ENCODE measurements at regions not wholly inside any gene's neighbourhood (a gene's known extent, or its start where the extent isn't known, plus 50 kb on each side); places are given as distances from the start of the nearest gene placed in this dataset.

DNA sequence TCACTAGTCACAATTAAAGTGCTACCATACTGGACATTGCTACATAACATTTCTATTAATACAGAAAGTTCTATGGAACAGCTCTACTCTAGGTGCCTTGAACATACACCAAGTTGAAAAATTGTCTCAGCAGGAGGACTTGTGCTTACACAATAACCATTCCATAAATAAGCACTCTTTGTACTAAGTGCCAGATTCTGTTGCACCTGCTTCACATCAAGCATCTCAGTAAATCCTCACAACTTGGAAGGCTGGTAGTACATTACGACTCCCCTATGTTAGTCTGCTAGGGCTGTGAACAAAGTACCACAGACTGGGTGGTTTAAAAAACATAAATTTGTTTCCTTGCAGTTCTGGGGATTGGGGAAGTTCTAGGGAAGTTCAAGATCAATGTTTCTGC lies 296.9 kb upstream of the NCKAP5 start:
- TF ChIP-seq, protein P1, sequence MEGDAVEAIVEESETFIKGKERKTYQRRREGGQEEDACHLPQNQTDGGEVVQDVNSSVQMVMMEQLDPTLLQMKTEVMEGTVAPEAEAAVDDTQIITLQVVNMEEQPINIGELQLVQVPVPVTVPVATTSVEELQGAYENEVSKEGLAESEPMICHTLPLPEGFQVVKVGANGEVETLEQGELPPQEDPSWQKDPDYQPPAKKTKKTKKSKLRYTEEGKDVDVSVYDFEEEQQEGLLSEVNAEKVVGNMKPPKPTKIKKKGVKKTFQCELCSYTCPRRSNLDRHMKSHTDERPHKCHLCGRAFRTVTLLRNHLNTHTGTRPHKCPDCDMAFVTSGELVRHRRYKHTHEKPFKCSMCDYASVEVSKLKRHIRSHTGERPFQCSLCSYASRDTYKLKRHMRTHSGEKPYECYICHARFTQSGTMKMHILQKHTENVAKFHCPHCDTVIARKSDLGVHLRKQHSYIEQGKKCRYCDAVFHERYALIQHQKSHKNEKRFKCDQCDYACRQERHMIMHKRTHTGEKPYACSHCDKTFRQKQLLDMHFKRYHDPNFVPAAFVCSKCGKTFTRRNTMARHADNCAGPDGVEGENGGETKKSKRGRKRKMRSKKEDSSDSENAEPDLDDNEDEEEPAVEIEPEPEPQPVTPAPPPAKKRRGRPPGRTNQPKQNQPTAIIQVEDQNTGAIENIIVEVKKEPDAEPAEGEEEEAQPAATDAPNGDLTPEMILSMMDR (IDR thresholded peaks at IDR 0.05), result no peak
- no peak for TF ChIP-seq POLR2AphosphoS5 (IDR thresholded peaks at IDR 0.05)
